HK-2 (cell line): ENCODE measurements at regions not wholly inside any gene's neighbourhood (a gene's known extent, or its start where the extent isn't known, plus 50 kb on each side); places are given as distances from the start of the nearest gene placed in this dataset.

Experiments
- DNase-seq: peaks from one replicate; pipeline ENCODE4 v3.0.0-alpha.2; 2018; ENCODE audit not compliant: unreplicated experiment

DNA sequence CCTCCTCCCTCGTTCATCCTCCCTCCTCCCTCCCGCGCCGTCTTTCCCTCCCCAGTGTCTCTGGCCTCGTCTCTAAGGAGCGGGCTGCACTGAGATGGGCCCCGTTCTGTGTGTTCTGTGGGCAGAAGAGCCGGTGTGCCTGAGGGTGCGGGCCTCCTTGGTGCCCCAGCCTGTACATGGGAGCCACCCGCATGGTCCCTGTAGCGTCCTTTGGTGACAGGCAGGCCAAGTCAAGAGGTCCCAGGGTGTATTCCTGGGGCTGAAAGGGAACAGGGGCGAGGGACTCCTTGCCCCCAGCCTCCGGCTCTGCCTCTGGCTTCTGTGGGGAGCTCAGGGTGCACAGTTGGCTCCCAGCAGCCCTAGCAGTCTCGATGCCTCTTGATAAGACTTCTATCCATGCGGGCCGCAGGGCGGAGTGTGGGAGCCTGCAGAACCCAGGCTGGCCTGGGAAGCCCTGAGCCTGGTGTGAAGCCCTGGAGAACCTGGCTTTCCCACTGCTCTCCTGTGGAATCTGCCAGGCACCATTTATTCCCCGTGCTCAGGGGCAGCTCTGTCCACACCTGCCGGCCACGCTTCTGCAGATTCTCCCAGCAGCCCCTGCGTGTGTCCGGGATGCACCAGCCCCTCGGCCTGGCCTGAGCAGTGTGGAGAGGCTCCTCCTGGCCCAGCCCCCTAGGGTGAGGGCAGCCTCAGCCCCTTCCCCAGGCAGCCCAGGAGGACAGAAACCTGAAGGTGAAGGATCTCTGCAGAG lies 181.3 kb downstream of the KIF26A start:
- DNase-seq = no peak

DNA sequence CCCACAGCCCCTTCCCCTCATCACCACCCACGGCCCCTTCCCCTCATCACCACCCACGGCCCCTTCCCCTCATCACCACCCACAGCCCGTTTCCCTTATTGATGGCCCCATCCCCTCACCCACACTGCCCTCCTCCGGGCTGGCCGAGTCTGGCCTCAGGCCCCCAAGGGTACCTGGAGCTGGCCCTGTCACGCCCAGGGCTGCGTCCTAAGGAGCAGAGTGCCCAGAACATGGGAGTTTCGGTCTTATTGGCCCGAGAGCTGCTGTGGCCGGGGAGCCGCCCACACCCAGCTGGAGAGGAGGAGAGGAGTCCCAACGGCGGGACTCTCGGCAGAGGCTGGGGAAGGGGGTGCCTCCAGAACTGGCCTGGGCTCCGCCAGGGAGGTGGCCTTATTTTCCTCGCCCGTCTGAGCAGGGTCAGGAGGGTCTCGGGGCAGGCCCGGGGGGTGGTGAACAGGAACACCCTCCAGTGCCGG lies 182.3 kb downstream of the KIF26A start:
- DNase-seq = no peak

DNA sequence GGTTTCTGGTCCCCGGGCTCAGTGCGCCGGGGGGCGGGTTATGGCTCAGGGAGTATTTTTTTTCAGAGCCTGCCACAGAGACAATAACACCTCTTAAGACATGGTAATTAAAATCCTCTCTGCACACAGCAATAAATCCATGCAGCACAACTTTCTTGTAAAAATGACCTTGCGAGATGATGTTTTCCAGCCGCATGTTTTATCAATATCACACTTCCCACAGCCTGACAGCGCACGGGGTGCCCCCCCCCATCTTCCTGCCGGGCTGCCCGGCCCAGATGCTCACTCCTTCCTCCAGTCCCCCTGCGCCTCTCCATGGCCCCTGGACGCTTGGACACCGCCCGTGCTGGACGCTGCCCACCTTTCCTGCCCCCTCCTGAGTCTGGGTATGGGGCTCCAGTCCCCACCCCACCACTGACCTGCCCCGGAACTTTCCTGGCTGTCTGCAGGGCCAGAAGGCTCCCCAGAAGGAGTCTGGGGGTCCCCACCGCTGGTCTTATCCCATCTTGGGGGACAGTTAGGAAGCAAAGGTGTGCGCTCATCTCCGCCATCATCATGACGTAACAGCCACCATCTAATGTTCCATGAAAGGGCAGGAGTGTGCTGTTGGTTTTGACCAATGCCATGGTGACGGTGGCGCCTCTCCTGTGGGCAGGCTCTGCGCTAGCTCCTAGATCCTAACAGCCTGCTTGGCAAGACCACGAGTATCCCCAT lies 182.9 kb downstream of the KIF26A start:
- DNase-seq = no peak

DNA sequence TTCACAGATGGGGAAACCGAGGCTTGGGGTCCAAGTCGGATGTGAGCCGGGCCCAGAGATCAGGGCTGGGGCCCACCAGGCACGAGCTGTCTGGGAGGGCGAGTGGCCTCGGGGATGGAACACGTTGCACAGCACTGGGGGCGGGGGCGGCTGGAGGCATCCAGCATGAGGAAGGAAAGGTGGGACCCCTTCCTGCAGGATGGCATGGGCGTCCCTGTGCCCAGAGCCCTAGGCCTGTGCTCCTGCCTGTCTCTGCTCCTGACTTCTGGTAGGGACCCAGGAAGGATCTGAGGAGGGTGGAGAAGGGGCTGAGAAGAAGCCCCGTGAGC lies 183.4 kb downstream of the KIF26A start:
- no peak for DNase-seq

- DNase-seq = no peak
Measured at GRCh38 chr14:104322531-104323366, 184.4 kb downstream of the KIF26A start.

GRCh38 chr14:104323551-104324175 lies 185.3 kb downstream of the KIF26A start:
- no peak for DNase-seq

DNA sequence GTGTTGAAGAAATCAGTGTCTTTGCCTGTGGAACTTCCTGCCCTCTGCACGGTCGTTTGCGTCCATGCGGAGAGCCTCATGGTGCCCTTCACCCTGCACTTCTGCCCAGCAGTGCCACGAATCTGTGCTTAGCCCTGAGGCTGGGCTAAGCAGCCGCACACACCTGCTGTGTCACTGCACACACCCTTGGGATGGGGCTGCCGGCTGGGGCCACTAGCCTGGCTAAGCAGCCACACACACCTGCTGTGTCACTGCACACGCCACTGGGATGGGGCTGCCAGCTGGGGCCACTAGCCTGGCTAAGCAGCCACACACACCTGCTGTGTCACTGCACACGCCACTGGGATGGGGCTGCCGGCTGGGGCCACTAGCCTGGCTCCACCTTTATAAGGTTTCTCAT lies 188.5 kb downstream of the KIF26A start:
- DNase-seq = no peak

- DNase-seq = no peak
Measured at GRCh38 chr14:104328607-104329006, 190.2 kb downstream of the KIF26A start.

DNA sequence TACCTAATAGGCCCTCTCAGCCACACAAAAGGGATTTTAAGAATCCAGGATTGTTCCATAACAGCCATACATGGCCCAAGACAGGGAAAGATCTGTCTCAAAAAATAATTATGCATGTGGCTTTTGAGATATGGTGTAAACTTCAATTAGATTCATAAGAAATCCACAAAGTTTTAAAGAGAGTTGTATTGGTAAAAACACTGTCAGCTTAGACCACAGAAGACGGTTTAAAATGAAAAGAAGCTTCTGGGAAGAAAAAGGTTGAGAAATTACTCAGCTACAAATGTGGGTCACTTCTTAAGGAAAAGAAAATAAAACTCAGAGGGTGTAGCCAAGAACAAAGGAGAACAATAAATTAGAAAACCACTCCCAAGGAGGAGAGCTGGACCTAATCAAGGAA lies 191.4 kb downstream of the KIF26A start:
- no peak for DNase-seq

GRCh38 chr14:104331871-104332605 lies 193.7 kb downstream of the KIF26A start:
- no peak for DNase-seq

DNA sequence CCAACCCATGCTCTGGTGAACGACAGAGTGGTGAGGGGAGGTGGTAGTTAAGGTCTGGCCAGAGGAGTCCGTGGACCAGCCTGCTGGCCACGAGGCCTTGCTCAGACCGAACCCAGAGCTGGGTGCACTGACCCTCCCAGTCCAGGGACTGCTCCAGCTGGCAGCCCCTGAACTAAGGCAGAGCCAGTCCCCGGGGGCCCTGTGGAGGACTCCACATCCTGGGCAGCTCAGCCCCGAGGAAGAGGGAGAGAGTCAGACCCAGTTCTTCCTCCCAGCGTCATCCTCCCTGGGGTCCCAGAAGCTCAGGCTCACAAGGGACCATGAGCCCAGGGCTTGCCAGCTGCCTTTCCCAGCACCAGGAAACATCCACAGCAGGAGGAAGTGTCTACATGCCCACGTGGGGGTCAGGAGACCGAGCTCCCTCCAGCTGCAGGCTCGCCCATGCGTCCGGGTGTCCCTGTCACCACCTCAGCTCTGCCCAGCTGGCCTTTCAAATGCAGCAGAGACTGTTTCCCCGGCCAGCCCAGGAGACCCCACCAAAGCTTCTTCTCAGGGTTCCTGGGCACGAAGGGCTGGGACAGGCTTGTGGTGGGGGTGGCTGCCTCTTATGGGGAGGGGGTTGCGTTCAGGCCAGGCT lies 194.4 kb downstream of the KIF26A start:
- DNase-seq = no peak

- no peak for DNase-seq
Measured at GRCh38 chr14:104333646-104334423, 195.4 kb downstream of the KIF26A start.

DNA sequence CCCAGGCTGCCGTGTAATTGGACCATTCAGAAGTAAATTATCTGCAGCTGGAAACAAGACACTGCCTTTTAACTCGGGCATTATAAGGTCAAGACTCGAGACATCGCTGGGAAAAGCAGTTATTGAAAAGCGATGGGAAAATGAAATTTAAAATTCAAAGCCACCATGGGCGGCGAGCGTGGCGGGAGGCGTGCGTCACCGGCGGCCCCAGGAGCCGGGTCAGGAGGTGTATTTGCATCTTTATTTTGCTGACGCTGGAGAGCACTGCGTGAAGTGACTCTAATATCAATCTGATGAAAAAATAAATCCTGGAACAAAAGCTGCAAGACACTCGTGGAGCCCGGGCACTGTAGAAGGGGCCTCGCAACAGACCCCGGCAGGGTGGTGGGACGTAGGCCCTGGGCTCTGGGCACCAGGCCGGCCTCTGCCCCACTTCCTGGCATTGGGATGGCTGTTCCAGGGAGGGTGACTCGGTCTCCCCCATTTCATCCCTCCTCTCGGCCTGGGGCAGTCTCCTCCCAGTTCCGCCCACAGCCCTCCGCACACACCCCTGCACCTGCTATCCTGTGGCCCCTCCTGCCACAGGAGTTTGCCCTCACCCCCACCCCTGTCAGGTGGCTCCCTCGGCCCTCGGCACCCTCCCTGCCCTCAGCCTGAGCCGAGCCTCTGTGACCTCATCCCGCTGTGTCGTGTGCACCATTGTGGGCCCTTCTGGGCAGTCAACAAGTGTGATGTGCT lies 196.2 kb downstream of the KIF26A start:
- DNase-seq = no peak

DNA sequence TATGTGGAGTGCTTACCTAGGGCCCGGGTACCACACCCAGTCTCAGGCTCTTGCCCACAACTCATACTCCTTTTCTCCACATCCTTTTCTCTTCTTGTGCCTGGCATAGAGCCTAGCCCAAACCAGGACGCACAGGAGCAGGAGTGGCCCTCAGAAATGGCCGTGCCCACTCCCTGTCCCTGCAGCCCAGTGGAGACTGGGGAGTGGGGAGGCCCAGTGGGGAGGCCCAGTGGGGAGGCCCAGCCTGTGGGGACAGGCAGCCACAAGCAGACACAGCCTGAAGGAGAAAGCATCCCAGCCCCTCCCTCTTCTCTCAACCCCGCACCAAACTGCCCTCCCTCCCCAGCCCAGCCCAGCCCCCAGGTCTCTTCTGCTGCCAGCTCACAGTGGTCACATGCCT lies 196.8 kb downstream of the KIF26A start:
- DNase-seq = no peak

DNA sequence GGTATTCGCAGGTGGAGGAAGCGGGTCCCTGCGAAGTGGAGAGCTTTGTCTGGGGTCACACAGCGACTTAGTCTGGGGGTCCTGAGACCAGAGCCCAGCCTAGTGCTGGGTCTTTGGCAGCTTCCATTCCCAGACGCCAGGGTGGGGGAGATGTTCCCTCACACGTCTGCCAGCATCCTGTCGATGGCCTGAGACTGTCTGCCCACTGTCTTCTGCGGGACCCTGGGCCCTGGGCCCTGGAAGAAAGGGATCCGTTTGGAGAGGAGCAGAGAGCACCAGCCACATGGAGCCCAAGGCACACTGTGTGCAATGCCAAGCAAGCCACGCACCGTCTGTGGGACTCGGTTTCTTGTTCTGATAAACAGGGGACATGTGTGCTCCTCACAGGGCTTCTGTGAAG lies 197.2 kb downstream of the KIF26A start:
- DNase-seq = no peak

DNA sequence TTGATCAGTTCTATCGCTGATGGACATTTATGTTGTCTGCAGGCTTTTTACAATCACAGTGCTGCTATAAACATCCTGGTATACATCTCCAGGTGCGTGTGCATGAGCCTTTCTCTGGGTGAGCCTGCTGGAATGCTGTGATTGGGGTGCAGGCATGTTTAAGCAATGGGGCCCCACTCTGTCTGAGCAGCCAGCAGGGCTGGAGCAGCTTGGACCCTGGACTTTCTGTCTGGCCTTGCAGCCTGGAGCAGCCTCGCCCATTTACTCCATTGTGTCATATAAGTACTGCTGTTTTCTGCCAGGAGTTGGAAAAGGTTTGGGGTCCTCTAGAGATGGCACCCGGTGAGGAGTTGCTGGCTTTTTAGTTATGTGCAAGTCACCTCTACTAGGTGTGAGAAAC lies 199.0 kb downstream of the KIF26A start:
- DNase-seq = no peak

DNA sequence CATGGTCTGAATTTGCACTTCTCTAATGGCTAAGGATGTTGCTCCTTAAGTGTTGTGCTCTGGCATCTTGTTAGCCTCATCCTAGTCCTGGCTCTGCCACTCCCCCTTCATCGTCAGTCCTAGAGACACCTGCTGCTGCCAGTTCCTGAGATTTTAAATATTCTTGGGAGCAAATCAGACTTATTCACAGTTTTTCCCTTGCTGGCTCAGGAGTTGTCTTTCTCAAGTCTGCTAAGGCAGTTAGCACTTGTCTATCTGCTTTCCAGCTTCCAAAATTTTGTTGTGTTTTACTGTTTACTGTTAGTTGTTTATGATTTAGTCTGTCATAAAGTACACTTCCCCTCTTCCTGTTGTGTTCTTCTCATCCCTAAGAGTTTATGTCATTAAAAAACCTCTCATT lies 201.0 kb downstream of the KIF26A start:
- no peak for DNase-seq

GRCh38 chr14:104339829-104340228 lies 201.4 kb downstream of the KIF26A start:
- no peak for DNase-seq
